ENCODE measurements at regions not wholly inside any gene's neighbourhood (a gene's known extent, or its start where the extent isn't known, plus 50 kb on each side); places are given as distances from the start of the nearest gene placed in this dataset.

- no peak for ATAC-seq (ENCODE audit: low read depth)
- Mint-ChIP-seq H3K4me3 (no peak overlapping the region), H3K27ac (no peak overlapping the region), H3K36me3 (no peaks in the 10 kb centered on the region), H3K9me3 (no peaks in the 10 kb centered on the region), H3K4me1 (no peaks in the 10 kb centered on the region), H3K27me3 (no peaks in the 10 kb centered on the region)
- DNase-seq = no peak
- POLR2A ChIA-PET = no interaction called here
Measured at GRCh38 chrX:97728215-97728614, 844.5 kb downstream of the RPA4 start.

DNA sequence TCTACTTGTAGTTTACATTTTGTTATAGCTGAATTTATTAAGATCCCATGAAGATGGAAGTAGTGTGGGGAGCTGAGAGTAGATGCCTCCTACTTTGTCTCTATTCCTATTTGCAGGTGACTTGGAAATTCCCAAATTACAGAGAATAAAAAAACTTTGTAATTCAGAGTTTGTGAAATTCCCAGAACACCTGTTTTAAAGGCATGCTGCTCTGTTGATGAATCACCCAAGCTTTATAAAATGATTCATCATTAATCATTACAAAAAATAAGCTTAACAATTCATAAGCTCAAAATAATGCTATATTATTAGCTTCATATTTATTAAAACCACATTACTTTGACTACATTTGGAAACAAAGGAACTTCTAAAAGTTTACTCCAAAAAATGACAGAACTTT is 856.3 kb downstream of the RPA4 start:
- Mint-ChIP-seq H3K36me3 (no peaks in the 10 kb centered on the region), H3K4me1 (no peaks in the 10 kb centered on the region), H3K27me3 (peaks cover 5% of the 10 kb centered on the region), H3K9me3 (no peaks in the 10 kb centered on the region), H3K27ac (no peak overlapping the region), H3K4me3 (no peak overlapping the region)
- ATAC-seq (ENCODE audit: low read depth) (no peak), DNase-seq (no peak)
- POLR2A ChIA-PET = no interaction called here

- H3K27me3 Mint-ChIP-seq = peaks cover 7% of the 10 kb centered on the region
- ATAC-seq (ENCODE audit: low read depth) (no peak), DNase-seq (no peak)
- no peaks in the 10 kb centered on the region for H3K9me3 Mint-ChIP-seq
- no peak overlapping the region for H3K27ac Mint-ChIP-seq
- POLR2A ChIA-PET = no interaction called here
- H3K4me3 Mint-ChIP-seq = no peak overlapping the region
- no peaks in the 10 kb centered on the region for H3K36me3 Mint-ChIP-seq
- H3K4me1 Mint-ChIP-seq = no peaks in the 10 kb centered on the region
Measured at GRCh38 chrX:97740886-97741285, 857.2 kb downstream of the RPA4 start.

DNA sequence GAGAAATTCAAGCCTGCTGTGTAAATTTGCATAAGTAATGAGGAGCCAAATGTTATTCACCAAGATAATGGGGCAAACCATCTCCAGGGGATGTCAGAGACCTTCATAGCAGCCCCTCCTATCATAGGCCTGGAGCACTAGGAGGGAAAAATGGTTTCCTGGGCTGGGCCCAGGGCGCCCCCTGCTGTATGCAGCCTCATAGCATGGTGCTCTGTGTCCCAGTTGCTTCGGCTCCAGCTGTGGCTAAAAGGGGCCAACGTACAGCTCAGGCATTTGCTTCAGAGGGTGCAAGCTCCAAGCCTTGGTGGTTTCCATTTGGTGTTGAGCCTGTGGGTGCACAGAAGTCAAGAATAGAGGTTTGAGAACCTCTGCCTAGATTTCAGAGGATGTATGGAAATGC is 859.3 kb downstream of the RPA4 start:
- Mint-ChIP-seq H3K27ac (no peak overlapping the region), H3K4me1 (no peaks in the 10 kb centered on the region), H3K9me3 (no peaks in the 10 kb centered on the region), H3K36me3 (no peaks in the 10 kb centered on the region), H3K27me3 (peaks cover 5% of the 10 kb centered on the region), H3K4me3 (no peak overlapping the region)
- peak; percentile 12 for DNase-seq
- POLR2A ChIA-PET = no interaction called here
- ATAC-seq (ENCODE audit: low read depth) = no peak

DNA sequence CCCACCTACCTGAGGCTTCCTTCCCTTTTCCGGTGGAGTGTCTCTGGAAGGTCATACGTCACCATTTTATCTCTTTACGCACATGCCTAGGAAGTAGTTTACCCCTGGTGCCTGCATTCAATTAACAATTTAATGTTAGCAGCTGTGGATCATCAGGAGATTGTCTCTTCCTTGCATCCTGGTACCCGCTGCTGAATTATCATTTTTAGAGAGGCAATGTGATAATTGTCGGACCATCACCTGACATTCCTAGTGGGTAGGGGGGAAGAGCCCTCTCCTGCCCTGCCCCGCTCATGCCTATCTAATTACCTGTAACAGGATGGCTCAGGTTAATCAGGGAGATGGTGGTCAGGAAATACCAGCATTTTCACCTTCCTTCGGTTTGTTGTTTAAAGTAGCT is 863.6 kb downstream of the RPA4 start:
- Mint-ChIP-seq H3K9me3 (no peaks in the 10 kb centered on the region), H3K27me3 (peaks cover 1% of the 10 kb centered on the region), H3K27ac (no peak overlapping the region), H3K36me3 (no peaks in the 10 kb centered on the region), H3K4me3 (no peak overlapping the region), H3K4me1 (no peaks in the 10 kb centered on the region)
- ATAC-seq (ENCODE audit: low read depth) (no peak), DNase-seq (no peak)
- POLR2A ChIA-PET = no interaction called here

DNA sequence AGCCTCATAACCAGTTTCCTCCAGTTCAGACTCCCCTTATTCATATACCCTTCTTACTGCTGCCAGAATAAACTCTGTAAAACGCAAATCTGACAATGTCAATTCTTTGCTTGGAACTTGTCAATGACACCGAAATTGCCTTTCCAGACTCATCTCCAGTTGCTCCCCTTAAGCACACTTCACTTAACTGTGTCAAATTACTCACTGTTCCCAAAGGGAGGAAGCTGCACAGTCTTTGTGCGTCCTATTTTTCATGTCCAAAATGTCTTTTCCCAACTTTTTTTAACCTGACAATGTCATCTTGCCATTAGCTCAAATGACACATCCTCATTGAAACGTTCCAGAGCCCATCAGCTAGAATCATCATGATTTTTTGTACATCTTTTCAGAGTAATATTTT is 867.3 kb downstream of the RPA4 start:
- Mint-ChIP-seq H3K4me1 (no peaks in the 10 kb centered on the region), H3K36me3 (no peaks in the 10 kb centered on the region), H3K4me3 (no peak overlapping the region), H3K9me3 (no peaks in the 10 kb centered on the region), H3K27ac (no peak overlapping the region), H3K27me3 (no peaks in the 10 kb centered on the region)
- POLR2A ChIA-PET = no interaction called here
- ATAC-seq (ENCODE audit: low read depth) (no peak), DNase-seq (no peak)

- H3K27me3 Mint-ChIP-seq = no peaks in the 10 kb centered on the region
- POLR2A ChIA-PET = no interaction called here
- H3K9me3 Mint-ChIP-seq = no peaks in the 10 kb centered on the region
- no peak for ATAC-seq (ENCODE audit: low read depth)
- no peaks in the 10 kb centered on the region for H3K36me3 Mint-ChIP-seq
- no peak overlapping the region for H3K27ac Mint-ChIP-seq
- H3K4me3 Mint-ChIP-seq = no peak overlapping the region
- DNase-seq = no peak
- no peaks in the 10 kb centered on the region for H3K4me1 Mint-ChIP-seq
Measured at GRCh38 chrX:97751735-97752134, 868.0 kb downstream of the RPA4 start.

DNA sequence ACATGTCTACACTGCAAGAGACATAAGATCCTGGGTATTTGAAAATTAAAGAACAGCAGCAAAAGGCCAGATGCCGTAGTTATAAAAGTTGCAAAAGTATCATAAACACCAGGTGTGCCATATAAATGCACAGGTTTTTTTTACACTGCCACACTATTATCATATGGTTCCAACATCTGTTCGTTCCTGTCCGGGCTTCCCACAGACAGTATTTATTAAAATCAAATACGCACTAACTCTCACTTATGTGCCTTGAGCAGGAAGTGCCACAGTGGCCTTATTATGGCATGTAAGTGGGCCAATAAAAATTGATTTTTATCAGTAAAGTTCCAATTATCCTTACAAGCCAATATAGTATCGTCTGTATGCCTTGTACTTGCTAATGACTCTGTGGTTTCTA is 873.2 kb downstream of the RPA4 start:
- H3K9me3 Mint-ChIP-seq = no peaks in the 10 kb centered on the region
- DNase-seq (no peak), ATAC-seq (ENCODE audit: low read depth) (no peak)
- H3K4me1 Mint-ChIP-seq = no peaks in the 10 kb centered on the region
- POLR2A ChIA-PET = no interaction called here
- H3K27ac Mint-ChIP-seq = no peak overlapping the region
- H3K27me3 Mint-ChIP-seq = peaks cover 2% of the 10 kb centered on the region
- H3K4me3 Mint-ChIP-seq = no peak overlapping the region
- no peaks in the 10 kb centered on the region for H3K36me3 Mint-ChIP-seq

- H3K27me3 Mint-ChIP-seq = peaks cover 2% of the 10 kb centered on the region
- no peak overlapping the region for H3K4me3 Mint-ChIP-seq
- DNase-seq = no peak
- POLR2A ChIA-PET = no interaction called here
- H3K9me3 Mint-ChIP-seq = no peaks in the 10 kb centered on the region
- no peaks in the 10 kb centered on the region for H3K36me3 Mint-ChIP-seq
- no peak for ATAC-seq (ENCODE audit: low read depth)
- H3K27ac Mint-ChIP-seq = no peak overlapping the region
- no peaks in the 10 kb centered on the region for H3K4me1 Mint-ChIP-seq
Measured at GRCh38 chrX:97763391-97763790, 879.7 kb downstream of the RPA4 start.

GRCh38 chrX:97763981-97764380 is 880.3 kb downstream of the RPA4 start:
- POLR2A ChIA-PET = no interaction called here
- H3K27me3 Mint-ChIP-seq = peaks cover 2% of the 10 kb centered on the region
- ATAC-seq (ENCODE audit: low read depth) (no peak), DNase-seq (no peak)
- H3K36me3 Mint-ChIP-seq = no peaks in the 10 kb centered on the region
- no peaks in the 10 kb centered on the region for H3K9me3 Mint-ChIP-seq
- no peak overlapping the region for H3K27ac Mint-ChIP-seq
- H3K4me3 Mint-ChIP-seq = no peak overlapping the region
- H3K4me1 Mint-ChIP-seq = no peaks in the 10 kb centered on the region

GRCh38 chrX:97766501-97767095 is 882.9 kb downstream of the RPA4 start:
- Mint-ChIP-seq H3K4me1 (no peaks in the 10 kb centered on the region), H3K27me3 (no peaks in the 10 kb centered on the region), H3K9me3 (no peaks in the 10 kb centered on the region), H3K4me3 (no peak overlapping the region), H3K27ac (no peak overlapping the region), H3K36me3 (no peaks in the 10 kb centered on the region)
- ATAC-seq (ENCODE audit: low read depth) (no peak), DNase-seq (no peak)
- POLR2A ChIA-PET = no interaction called here

DNA sequence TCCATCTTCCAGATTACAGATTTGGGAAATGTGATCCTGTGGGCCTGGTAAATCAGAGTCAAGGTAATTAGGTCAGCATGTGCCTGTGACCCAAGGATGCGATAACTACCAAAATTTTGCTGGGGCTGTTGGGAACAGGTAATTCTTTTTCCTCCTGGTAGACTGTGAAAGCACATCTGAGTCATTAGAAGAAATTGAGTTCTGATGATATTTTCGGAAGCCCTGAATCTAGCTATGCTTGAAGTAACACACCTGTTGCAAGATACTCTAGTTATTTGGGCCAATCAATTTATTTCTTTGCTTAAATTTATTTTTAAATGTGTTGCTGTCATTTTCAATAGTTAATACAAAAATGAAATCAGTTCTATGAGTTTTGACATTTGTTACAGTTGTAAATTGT is 903.6 kb downstream of the RPA4 start:
- DNase-seq (no peak), ATAC-seq (ENCODE audit: low read depth) (no peak)
- no peaks in the 10 kb centered on the region for H3K36me3 Mint-ChIP-seq
- POLR2A ChIA-PET = no interaction called here
- no peaks in the 10 kb centered on the region for H3K27me3 Mint-ChIP-seq
- no peak overlapping the region for H3K27ac Mint-ChIP-seq
- H3K9me3 Mint-ChIP-seq = no peaks in the 10 kb centered on the region
- no peak overlapping the region for H3K4me3 Mint-ChIP-seq
- no peaks in the 10 kb centered on the region for H3K4me1 Mint-ChIP-seq

DNA sequence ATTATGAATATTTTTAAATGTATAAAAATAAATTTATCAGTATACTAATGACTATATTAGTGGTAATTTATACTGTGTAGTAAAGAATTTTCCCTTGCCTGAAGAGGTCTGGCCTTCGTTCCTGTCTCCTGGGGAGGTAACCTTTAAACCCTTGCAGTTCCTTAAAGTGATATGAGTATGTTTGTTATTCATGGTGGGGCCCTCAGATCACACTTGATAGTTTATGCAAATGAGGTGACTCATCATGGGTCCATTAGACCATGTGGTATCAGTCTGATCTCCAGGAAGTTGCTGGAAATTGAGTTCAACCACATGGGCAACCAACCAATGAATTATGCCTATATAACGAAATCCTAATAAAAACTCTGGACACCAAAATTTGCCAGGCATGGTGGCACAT is 904.1 kb downstream of the RPA4 start:
- DNase-seq (no peak), ATAC-seq (ENCODE audit: low read depth) (no peak)
- Mint-ChIP-seq H3K36me3 (no peaks in the 10 kb centered on the region), H3K27me3 (no peaks in the 10 kb centered on the region), H3K4me1 (no peaks in the 10 kb centered on the region), H3K27ac (no peak overlapping the region), H3K9me3 (no peaks in the 10 kb centered on the region), H3K4me3 (no peak overlapping the region)
- POLR2A ChIA-PET = no interaction called here

GRCh38 chrX:97790850-97791249 is 907.1 kb downstream of the RPA4 start:
- Mint-ChIP-seq H3K36me3 (no peaks in the 10 kb centered on the region), H3K4me1 (no peaks in the 10 kb centered on the region), H3K27me3 (no peaks in the 10 kb centered on the region), H3K9me3 (no peaks in the 10 kb centered on the region), H3K27ac (no peak overlapping the region), H3K4me3 (no peak overlapping the region)
- DNase-seq (no peak), ATAC-seq (ENCODE audit: low read depth) (no peak)
- POLR2A ChIA-PET = no interaction called here

DNA sequence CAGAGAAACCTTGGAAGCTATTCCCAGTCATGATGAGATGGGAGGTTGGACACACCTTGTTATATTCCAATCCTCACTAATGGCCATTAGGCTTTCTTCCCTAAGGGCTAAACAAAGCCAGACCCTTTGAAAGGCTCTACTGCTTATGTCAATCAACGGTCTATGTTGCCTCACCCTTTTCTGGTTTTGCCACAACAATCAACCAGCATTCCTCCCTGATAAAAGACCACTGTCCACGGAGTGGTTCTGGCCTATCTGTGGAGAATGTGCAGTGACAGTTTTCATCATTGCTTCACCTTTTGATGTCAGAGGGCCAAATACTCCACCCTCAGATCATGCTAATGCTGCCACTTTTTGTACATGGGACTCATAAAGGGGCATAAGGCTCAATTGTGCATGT is 913.4 kb downstream of the RPA4 start:
- H3K27me3 Mint-ChIP-seq = no peaks in the 10 kb centered on the region
- H3K4me3 Mint-ChIP-seq = no peak overlapping the region
- no peaks in the 10 kb centered on the region for H3K4me1 Mint-ChIP-seq
- no peaks in the 10 kb centered on the region for H3K36me3 Mint-ChIP-seq
- POLR2A ChIA-PET = no interaction called here
- no peaks in the 10 kb centered on the region for H3K9me3 Mint-ChIP-seq
- H3K27ac Mint-ChIP-seq = no peak overlapping the region
- DNase-seq = no peak
- ATAC-seq (ENCODE audit: low read depth) = no peak
